COLO829 (cell line): ENCODE measurements at regions not wholly inside any gene's neighbourhood (a gene's known extent, or its start where the extent isn't known, plus 50 kb on each side); places are given as distances from the start of the nearest gene placed in this dataset.

Experiments used
- DNase-seq: peaks from one replicate; pipeline ENCODE4 v3.0.0; 2012; ENCODE audit warnings: low spot score

DNA sequence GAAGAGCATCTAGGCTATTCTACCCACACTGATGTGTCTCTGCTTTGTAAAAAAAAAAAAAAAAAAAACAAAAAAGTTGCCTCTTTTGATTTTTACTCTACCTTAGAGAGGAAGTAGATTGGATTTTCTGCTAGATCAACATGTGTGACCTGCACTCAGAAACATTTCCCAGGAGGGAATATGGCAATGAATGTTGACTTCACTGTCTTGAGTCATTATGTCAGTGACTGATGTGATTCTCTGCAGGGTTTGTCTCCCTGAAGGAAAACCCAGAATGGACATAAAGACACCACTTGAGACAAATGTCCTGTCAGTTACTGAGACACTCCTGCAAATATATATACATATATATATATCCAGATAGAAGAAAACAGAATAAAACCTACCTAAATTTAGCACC is 370.3 kb downstream of the BMPER start:
- DNase-seq, result no peak

DNA sequence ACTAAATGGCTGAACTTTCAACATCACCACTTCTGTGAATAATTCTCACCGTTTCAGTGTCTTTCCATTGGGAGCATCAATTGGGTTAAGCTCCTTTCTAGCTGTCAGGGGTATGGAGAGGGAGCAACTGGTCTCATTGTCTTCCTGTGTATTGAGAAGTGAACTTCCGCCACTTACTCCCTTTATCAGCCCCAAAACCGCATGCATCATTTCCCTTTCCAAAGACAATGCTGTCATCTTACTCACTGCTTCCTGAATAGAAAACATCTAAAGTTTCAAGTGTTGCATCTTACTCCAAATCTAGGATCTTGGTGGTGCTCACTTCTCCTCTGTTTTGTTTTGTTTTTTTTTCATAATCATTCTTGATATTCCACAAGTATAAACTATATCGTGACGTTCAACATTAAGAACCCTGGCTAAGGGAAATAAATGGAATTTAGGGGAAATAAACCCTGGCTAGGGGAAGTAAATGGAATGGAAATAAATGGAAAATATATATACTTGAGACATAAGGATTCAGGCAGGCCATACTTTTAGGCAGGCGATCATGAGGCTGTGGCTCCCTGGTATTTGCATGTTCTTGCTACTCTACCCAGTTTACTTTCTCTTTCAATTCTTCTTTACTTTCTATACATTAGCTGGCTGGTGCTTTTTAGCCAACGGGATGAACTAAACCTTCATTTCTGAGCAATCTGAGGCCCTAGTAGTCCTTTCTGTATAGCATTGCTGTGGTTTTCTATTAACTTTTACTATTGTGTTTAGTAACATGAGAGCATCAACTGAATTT is 371.9 kb downstream of the BMPER start:
- peak; percentile 7 for DNase-seq

DNA sequence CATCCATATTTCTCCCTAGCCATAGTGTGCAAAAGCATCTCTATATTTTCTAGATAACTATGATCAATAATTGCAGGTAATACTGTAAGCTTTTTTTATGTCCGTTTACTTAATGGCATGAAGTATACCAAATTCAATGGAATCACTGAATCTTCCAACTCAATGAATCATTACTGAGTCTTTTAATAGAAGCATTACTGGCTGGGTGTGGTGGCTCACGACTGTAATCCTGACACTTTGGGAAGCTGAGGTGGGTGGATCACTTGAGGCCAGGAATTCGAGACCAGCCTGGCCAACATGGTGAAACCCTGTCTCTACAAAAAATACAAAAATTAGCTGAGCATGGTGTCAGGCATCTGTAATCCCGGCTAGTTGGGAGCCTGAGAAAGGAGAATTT is 372.5 kb downstream of the BMPER start:
- no peak for DNase-seq

DNA sequence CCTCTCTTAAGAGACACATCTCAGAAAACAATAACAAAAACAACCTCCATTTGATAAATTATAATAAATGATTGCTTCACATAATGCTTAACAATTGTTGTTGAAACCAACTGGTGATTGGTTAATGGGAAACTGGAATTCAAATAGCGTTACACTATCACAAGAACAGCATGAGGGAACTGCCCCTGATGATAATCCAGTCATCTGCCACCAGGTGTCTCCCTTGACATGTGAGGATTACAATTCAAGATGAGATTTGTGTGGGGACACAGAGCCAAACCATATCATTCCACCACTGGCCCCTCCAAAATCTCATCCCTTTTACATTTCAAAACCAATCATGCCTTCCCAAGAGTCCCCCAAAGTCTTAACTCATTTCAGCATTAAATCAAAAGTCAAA is 375.9 kb downstream of the BMPER start:
- no peak for DNase-seq

DNA sequence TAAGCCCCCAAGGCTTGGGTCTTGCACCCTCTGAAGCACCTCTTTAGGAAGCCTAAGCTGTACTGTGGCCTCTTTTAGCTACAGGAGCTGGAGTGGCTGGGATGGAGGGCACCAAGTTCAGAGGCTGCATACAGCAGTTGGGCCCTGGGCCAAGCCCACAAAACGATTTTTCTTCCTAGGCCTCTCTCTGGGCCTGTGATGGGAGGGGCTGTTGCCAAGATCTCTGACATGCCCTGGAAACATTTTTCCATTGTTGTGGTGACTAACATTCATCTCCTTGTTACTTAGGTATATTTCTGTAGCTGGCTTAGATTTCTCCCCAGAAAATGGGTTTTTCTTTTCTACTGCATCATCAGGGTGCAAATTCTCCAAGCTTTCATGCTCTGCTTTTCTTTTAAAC is 375.7 kb upstream of the NPSR1 start:
- DNase-seq, result no peak

DNA sequence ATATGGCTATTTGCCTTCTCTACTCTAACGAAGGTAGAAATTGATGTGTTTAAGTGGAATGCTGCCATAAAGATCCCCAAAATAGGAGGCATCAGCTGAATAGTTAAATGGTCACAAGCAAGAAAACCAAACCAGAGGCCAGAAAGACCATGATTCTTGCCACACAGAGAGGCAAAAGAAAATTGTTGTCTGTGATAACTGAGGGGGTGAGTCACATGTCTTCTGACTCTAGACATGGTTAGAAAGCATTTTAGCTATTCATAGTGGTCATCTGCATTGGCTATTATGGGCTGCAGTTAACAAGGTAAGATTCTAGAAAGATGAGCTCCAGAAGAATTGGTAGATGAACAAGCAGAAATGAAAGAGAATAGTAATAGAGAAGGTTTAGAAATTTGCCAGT is 361.4 kb upstream of the NPSR1 start:
- no peak for DNase-seq

DNA sequence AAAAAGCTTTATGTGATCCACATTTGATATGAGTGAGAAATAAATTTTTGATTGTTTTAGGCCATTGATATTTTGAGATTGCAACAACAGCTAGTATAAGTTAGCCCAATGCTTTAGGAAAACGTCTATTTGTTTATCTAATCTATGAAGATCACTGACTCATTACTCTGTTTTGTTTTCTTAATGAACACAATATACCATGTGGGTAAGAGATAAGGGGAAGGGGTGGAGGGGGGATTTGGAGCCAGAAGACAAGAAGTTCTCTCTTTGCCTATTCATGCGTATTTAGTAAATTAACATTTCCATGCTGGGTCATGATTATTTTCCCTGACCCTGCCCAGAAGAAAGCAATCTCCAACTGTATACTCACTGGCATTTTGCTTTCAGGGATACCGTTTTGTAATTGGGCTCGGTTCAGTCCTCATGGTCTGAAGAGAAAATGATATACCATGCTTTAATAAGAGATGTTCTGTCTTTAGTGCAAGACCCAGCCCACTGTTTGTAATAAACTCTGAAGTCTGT is 359.5 kb upstream of the NPSR1 start:
- DNase-seq, result no peak

DNA sequence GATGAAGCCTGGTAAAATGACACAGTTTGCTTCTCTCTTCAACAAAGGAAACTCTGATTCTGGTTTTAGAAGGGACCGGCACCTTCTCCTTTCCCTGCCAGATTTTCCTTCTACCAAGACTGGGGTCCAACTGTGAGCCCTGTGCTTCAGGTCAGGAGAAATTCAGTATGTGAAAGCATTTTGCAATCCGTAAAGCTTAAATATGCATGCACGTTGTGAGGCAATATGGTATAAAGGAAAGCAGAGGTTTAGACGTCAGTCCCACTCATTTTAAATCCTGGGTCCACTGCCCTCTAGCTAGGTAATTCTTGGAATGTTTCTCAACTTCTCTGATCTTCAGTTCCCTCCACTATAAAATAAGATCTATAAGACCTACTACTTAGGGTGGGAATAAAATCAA is 359.0 kb upstream of the NPSR1 start:
- DNase-seq, result no peak

DNA sequence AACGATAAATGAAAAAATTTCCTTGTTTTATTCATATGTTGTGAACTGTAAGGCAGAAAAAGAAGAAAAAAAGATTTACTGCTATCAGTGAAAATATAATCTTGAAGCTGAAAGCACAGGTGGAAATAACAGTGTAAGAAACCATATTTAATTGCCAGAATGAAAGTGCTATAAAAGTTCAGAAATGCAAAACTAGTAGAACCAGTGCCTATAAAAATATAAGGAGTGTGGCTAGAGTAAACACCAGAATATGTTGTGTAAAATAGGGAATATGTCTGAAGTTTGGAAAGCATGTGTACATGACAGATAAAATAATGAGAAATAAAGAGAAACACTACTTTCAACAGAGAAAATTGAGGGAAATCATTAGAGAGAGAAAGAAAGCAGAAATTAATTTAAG is 350.5 kb upstream of the NPSR1 start:
- no peak for DNase-seq

DNA sequence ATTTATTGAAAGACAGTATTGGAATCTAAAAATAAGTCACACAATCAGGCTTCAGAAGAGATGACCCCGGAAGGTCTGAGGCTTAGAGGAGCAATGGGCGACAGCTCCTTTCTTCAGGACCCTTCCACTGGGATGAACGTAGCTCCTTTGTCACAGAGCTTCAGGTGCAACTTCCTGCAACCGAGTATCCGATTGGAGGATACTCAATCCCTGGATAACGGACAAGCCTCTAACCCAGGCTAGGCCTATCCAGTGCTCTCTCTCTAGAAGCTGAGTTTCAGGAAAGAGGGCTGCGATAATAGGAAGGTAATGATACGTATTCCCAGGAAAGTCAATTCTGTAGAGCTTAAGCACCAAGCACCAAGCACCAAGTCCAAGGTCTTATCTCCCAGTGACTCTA is 349.4 kb upstream of the NPSR1 start:
- no peak for DNase-seq

DNA sequence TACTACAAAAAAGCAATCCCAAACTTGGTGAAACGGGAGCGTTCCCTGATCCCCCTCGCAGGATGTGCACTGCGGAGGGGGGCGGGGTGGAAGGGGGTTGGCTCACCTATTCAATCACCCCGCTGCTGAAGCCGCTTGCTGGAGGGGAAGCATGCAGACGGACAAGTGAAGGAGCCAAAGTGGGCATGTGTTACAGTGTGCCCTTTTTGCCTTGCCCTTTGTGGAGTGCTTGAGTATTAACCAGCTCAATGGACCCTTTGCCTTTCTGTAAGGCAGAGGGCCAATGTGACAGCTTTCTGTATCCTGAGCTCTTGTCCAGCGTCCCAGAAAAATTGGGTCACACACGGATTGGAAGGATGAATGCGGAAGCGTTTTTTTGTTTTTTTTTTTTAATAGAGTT is 348.9 kb upstream of the NPSR1 start:
- no peak for DNase-seq

DNA sequence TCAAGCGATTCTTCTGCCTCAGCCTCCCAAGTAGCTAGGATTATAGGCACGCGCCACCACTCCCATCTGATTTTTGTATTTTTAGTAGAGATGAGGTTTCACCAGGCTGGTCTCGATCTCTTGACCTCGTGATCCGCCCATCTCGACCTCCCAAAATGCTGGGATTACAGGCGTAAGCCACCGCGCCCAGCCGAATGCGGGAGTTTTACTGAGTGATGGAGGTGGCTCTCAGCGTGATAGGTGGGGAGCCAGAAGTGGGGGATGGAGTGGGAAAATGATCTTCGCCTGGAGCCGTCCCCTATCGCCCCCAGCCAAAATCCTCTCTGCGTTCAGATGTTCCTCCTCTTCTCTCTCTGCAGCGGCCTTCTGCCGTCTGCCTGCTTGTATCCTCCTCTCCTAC is 348.4 kb upstream of the NPSR1 start:
- DNase-seq, result no peak

DNA sequence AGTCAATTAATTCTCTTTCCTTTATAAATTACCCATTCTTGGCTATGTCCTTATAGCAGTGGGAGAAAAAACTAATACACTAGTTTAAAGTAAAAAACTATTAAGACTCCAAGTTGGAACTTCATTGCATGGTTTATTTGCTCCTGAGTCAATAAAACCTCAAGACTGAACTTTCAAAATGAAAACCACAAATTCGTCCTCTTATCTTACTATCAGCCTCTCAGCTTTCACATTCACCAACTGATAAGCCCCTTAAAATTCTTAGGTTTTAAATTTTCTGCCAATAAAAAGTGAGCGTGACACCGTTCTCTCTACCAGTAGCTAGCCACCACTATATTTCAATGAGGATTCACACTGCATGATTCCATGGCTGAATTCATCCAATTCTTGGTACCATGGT is 346.4 kb upstream of the NPSR1 start:
- DNase-seq, result no peak

DNA sequence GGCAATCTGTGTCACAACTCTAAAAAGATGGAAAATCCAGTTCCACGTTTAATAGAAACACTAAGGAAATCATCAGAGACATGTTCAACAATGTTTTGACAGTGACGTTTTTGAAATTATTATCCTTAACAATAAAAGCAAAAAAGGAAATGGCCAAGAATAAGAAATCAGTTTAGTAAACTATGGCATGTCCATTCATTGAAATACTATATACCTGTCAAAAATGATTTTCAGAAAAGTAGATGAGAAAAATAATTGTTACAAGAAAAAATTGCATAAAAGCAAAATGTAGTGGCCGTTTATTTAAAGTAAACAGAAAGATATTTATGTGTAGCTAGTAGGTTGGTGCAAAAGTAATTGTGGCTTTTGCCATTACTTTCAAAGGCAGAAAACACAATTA is 345.4 kb upstream of the NPSR1 start:
- no peak for DNase-seq

DNA sequence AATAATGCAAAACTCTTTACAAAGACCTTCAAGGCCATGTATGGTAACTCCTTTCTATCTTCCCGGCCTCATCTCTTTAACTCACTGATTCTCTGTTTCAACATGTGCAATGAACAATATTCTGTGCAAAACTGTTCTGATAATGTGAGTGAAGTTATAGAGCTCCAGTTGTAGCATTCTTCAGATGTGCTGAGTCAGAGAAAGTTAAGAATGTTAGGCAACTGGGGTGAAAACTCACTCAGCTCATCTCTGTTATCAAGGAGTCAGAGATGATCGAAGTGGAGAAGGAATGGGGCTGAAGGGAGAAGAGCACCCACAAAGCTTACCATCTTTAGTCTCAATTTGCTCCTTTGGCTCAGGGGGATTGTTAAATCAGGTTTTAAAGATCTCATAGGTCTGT is 344.7 kb upstream of the NPSR1 start:
- DNase-seq, result no peak

DNA sequence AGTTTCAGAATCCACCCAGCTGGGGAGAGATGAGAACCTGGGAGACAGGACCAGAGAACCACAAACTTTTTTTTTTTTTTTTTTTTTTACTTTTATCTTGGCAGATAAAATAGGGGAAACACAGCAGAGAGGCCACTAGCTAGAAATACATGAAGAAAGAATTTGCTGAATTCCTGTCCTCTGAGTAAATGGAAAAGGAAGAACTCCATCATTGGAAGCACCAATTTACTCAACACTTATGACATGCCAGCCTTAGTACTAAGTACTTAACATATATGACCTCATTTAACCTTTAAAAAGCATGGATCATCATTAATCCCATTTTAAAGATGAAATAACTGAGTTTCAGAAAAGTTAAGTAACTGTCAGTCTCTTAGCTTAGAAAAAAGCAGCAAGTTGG is 343.0 kb upstream of the NPSR1 start:
- DNase-seq, result no peak

DNA sequence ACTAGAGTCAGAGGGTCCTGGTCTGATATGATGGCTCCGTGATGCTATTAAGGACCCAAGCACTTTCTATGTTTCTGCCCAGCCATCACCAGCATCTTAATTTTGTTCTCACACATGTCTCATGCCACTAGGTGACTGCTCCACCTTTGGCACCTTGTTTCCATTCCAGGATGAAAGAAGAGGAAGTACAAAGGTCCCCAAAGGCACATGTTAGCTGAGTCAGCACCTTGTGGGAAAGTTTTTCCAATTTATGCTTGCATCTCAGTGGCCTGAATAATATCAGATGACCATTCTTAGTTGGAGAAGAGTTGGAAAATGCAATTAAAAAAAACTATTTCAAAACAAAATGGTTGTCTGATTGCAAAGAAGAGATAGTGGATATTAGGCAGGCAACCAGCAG is 341.0 kb upstream of the NPSR1 start:
- no peak for DNase-seq

DNA sequence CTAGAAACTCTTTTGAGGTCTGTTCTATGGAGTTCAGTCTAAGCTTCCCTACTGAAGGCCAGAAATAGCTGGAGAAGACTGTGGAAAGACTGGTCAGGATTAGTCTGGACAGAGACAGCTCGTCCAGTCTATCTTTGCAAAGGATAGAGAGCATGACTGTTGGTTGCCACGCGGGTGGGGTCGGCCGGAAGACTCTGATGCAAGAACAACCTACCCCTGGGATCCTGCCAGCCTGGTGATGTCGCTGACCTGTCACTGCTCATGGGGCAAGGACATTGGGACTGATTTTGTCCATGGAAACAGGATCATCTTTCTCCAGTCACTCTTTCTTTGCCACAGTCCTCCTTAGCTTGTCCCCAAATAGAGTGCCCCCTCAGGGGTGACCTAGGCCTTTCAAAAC is 337.6 kb upstream of the NPSR1 start:
- no peak for DNase-seq

DNA sequence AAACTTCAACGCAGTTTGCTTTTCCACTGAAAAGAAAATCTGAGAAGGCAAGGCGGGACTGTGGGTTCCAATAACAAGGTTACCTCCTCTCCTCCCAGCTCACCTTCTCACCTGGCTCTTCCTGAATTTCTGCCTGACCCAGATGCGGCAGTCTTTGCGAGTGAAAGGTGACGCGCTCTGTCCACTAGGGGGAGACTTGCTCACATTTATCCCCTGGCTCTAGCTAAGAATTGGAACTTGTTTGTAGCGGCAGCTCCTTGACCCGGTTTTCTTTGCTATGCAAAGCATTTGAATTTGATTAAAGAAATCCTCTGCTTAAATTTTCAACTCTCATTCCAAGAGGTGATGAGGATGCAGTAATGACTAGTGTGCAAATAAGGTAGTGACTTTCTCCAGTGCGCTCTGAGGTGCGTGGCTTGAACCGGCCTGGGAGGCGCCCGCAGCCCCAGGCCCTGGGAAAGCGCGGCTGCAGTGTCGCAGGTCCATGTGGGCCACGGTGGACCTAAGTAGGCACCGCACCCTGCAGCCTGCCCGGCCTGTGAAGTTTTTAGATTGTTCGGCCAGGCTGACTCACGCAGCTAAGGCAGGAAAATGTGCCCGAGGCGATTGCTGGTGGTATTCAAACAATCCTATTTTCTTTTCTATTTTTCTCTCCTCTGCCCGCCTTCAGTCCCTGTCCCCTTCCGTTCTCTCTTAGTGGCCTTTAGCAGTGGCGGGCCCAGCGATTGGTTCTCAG is 336.9 kb upstream of the NPSR1 start:
- peak; percentile 80 for DNase-seq

DNA sequence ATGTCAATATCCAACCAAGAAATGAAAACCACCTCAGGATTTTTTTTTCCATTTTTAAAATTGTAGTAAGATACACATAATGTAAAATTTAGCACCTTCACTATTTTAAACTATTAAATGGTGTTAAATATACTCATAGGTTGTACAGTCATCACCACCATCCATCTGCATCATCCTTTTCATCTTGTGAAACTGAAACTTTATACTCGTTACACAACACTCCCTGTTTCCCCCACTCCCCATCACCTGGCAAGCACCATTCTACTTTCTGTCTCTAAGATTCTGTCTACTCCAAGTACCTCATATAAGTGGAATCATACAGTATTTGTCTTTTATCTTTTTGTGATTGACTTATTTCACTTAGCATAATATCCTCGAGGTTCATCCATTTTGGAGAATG is 335.2 kb upstream of the NPSR1 start:
- no peak for DNase-seq

DNA sequence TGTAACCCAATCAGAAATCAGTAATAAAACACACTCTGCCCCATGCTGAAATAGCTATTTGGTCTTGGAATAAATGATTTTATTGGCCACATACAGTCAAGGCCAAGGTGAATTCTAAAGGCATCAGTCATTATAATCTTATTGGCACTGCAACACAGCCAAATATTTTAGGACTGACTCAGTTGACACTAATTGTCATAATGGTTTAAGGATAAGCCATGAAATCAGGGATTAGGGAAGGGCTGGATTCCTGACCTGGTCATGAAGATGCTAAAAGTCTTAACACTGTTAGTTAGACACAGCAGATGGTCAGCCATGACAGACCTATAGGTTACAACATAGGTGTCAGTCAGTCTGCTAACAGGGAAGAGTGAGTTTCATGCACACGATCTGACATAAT is 330.3 kb upstream of the NPSR1 start:
- DNase-seq, result no peak

DNA sequence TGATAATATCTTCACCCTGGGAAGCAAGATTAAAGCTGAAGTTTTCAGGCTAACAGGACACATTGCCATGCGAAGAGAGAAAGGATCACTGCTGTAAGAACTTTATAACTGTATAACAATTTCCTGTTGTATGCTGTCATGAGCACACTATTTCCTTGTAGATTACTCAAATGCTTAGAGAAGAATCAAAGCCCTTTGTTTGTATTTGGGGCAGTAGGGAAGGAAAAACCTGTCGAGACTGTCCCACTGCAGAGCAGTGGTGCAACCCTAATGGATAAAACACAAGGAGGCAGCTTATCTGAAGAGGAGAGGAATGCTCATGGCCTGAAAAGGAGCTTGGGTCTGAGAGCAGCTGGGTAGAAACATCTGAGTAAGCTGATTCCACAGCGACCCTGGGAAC is 327.7 kb upstream of the NPSR1 start:
- no peak for DNase-seq

DNA sequence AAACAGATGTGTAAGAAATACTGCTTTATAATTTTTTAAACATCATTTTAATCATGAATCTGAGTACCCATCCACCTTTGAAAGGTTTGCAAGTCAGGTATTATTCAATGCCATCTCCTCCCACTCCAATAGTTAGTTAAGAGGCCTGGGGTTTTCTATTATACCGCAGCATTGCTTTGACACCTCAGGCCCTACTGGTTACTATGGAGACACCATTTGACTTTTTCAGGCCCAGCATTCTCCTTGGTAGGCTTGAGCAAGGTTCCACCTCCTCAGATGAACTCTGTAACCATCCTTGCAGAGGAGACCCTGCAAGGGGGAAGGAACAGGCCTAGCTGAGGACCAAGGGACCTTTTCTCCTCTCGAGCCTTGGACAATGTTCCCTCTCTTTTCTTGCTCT is 326.9 kb upstream of the NPSR1 start:
- DNase-seq, result no peak

DNA sequence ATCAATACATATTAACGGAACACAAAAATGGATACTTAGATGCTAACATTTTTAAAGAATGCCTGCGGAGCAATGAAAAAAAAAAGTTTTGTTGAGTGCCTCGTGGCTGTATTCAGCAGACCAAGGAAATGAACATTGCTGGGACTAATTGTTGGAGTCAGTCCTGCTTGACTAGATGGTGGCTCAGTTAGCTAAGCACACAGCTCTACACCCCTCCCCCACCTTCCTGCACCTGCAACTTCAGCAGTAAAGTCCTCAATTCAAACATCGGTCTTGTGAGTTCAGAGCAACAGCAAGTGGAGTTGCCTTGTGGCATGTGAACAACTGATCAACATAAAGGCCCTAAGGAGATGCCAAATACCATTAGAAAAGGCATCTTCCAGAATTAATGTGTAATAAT is 326.0 kb upstream of the NPSR1 start:
- DNase-seq, result no peak
